GM21825 (cell line): ENCODE measurements at regions not wholly inside any gene's neighbourhood (a gene's known extent, or its start where the extent isn't known, plus 50 kb on each side); places are given as distances from the start of the nearest gene placed in this dataset.

Source experiments
- ATAC-seq: cut with Tn5 transposase; IDR thresholded peaks from one replicate; pipeline ENCODE4 v1.9.1; 2021; ENCODE audit warnings: mild to moderate bottlenecking, moderate library complexity; ENCODE audit not compliant: unreplicated experiment

DNA sequence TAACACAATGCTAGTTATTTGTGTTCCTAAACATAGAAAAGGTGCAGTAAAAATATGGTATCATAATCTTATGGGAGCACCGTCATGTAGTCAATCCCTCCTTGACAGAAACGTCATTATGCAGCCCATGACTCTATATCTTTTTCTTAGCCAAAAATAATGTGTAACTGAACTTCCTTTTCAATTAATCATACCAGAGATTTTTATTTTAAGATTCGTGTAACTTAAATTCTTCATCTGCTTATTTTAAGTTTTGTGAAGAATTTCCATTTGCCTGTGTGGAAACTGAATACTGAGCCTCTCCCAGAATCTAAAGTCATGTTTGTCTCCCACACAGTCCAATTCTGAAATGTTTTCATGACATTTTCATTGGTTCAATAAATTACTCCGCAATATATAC, 699.1 kb downstream of the KCNA4 start:
- ATAC-seq = no peak

DNA sequence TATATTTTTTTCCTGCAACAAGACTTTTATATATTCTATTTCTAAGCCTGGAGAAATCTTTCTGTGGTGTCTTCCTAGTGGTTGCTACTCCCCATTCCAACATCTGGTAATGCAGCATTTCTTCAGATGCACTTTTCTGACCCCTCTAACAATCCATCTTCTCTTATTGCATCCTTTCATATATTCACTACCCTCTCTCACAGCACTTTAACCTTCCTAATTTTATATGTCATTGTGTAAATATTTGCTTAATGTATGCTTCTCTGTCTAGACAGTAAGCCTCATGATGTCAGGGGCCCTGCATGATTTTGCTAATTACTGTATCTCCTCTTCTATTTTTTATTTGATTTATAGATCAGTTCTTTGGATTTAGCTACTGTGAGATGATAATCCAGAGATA, 701.6 kb downstream of the KCNA4 start:
- no peak for ATAC-seq

DNA sequence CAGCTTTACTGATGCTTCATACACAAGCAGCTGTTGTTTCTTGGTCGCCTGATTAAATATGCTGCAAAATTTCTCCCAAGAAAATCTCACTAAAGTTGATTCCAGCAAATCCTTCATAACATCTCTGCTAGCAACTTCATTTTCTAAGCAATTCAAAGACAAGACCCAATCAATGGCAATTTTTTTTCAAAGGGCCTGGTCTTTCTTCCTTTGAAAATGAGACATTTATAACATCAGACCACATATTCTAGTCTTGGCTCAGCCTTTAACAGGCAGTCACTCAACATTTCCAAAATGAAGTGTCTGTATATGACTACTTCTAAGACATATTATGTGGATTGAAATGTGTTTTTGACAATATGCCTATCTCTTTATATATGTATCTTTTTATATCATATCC, 702.6 kb downstream of the KCNA4 start:
- ATAC-seq = no peak

DNA sequence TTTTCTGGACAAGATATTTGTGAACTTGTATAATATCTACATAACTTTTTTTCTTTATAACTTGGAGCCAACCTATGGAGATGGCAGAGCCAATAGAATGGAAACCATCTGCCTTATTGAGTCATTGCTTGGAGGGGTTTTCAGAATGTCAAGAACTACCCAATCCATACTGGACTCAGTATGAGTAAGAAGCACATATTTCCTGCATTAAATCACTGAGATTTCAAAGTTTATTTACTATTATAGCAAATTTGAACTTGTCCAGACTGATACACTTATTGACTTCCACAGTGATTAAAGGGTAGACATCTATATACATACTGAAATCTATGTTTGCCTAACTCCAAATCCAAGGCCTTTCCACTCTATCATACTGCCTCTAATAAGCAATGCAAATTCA, 704.0 kb downstream of the KCNA4 start:
- no peak for ATAC-seq

DNA sequence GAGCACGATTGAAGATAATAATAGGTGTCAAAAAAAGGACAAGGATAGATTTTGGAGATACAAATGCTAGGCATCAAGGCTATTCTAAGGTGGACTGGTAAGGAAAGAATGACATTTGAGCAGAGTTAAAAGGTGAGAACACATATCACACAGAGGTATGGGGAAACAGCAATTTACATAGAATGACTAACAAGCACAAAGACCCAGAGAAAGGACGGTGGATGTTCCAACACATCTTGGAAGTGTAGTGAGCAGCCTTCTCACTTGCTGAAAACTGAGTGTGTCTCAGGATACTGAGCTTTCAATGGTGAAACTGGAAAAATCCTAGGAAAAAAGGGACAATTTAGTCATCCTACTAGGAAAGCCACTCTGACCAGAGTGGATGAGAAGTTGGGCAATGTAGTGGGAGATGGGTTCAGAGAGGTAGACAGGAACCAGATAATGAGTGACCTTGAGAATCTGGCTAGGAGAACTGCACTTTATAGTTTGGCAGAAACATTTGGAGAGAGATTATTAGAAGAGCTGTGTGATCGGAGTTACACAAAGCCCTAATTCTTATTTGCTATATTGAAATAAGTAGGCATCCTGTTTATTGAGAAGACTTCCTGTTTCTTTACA, 706.0 kb downstream of the KCNA4 start:
- no peak for ATAC-seq

DNA sequence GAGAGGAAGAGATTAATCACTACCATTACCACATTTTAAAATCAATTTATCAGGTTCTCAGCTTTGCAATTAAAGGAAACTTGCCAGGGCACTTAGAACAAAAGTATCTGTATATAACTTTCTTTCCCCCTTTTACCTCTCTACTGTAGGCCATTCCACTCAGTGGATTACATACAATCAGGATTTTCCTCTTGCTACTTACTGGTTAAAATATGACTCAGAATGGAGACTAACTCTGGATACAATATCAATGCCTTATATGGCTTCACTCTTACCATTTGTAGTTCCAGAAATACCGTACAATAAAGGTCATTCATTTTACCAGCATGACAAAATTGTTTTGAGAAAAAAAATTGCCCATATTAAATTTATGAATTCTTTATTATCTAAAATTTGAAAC, 706.8 kb downstream of the KCNA4 start:
- no peak for ATAC-seq

DNA sequence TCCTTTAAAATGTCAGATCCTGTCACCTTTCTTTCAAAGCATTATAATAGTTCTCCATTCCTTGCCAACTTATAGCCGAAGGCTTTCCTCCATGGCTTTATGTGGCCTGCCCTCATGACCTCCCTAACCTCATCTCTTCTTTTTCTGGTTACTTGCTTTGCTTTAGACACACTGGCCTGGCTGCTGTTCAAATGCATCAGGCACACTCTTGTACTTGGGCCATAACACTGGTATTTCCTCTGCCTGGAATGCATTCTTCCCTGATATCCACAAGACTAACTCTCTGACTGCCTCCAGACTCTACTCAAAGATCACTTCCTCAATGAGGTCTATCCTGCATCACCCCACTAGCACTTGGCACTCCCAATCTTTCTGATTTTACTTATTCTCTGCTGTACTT, 710.3 kb downstream of the KCNA4 start:
- ATAC-seq = no peak

DNA sequence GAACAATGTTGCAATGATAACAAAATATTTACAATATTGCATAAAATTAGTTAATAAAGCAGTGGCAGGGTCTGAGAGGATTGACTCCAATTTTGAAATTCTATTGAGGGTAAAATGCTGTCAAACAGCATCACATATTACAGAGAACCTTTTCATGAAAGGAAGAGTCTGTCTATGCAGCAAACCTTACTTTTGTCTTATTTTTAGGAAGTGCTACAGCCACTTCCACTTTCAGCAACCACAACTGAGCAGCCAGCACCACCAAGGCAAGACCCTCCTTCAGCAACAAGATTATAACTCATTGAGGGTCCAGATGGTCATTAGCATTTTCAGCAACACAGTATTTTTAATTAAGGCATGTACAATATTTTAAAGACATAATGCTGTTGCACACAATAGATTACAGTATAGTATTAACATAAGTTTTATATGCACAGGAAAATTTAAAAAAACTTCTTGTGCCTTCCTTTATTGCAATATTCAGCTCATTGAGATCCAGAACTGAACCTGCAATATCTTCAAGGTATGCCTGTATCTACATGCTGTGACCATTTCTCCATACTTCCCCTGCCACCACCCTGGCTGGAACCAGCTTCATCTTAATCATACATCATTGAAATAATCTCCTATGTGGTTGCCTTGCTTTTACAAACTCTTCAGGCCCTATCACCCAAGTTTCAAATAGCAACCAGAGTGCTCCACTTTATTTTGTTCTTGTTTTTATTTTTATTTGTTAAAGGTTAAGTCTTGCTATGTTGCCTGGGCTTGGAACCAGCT, 711.2 kb downstream of the KCNA4 start:
- ATAC-seq = no peak

DNA sequence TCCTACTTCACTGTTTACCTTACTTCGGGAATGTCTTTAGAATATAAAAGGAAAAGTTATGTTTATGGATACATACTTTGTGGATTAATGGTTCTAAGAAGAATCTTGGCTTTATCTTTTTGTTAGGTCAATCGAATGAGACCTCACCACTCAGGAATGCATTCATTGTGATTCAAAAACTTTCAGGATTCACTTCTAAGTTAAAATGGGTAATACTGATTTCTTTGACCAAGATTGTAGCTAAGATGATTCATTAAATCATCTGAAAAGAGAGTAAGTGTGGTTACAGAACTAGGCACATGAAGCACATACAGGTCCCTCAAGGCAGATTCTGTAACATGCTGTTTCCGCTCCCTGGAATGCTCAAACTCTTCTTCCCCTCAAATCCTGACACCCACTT, 716.4 kb downstream of the KCNA4 start:
- ATAC-seq = no peak

DNA sequence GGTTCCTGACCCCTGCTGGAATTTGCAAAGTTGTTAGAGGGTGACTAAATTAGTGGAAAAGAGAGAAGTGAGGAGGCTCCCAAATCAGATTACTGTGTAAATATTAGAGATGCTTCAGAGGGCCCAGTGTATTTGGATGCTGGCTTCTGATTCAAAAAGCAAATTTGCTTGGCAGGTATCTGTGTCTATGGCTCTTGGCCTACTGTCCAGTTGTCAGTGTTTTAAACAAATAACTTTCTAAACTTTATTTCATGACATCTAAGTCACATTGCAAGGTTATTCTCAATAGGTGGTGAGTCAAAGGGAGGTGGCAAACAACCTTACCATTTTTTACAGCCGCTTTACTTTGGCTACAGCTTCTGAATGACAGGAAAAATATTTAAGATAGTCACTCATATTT, 720.1 kb downstream of the KCNA4 start:
- ATAC-seq = no peak

DNA sequence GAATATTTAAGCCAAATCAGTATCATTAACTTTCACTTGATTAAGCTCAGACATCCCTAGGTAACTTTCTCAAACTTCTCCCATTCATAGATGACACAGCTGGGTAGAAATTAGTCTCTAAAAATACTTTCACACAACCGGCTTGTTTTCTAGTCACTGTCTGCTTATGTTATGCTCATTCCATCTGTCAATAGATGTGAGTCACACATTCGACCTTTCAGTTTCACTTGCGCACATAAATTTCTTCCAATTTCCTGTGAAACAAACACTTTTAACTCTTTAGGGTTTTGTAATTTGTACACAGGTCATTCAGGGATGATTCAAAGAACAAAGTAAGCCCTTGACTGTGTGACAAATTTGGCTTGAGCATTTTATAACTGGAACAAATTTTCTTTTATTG, 723.0 kb downstream of the KCNA4 start:
- ATAC-seq = peak; percentile 84

DNA sequence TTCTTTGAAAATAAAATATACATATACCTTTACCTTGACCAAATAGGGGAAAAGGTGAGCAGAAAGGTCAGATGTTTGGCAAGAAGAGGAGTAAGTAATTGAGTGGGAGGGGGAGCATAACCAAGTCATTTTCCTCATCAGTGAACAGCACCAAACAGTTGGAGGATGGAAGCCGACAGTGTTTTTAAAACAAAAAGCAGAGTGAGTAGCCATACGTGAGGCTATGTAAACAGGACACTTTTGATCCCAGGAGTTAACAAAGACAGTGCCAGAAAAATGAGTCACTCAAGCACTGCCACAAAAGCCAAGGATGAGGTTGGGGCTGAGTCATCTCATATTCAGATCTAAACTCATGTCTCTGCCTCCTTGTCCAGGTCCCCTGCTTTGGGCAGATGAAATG, 734.7 kb downstream of the KCNA4 start:
- ATAC-seq = no peak

DNA sequence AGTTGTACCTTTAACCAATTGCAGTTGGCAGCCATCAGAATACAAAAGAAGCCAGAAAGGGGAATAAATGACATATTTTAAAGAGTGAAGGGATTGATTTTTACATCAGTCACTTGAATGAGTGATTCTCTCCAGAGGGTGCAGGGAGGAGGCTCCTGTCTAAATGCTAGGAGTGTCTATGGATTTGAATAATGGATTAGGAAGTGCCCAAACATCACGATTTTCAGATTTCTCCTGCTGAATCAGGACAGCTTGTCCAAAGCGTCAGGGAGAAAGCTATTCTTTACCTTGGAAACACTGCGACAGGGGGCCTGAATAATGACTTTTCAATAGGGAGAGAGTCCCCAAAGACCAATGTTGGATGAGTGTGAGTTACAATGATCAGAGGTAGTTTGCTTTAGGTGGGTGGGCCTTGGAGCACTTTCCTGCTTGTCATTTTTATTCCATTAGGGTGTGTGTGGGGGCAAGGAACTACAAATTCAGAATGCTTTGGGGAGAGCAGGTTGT, 735.5 kb downstream of the KCNA4 start:
- ATAC-seq = no peak

DNA sequence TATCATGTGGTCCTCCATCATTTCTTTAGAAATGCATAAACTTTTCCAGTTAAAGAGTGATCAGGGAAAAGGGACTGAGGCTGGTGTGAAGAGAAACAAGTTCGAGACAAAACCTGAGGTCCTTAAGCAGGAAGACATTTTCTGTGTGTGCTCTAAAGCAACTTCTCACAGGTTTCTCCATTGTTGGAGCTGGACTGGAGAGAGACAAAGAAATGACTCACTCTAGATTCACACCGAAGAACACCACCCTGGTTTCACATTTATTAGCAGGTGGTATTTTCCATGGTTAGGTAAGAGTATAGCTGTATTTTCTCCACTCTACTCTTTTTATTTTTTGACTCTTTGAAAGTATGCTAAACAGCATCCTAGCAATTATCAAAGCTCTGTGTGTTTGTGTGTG, 736.4 kb downstream of the KCNA4 start:
- ATAC-seq = no peak

DNA sequence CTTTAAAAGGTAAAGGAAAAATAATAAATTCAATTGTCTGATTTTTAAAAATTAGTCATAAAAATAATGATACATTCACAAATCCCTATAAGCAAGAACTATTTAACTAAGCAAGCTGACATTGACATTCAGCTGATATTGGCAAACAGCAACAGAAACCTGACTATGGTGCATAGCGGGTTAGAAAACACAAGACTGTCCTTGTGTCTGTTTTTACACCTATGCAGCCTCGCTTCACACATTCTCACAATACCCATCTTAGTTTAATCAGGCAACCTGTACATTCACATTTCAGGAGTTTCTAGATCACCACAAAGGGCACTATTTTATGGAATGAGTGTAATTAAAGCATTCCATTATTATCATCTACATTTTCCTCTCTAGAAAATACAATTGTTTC, 737.1 kb downstream of the KCNA4 start:
- ATAC-seq = no peak

DNA sequence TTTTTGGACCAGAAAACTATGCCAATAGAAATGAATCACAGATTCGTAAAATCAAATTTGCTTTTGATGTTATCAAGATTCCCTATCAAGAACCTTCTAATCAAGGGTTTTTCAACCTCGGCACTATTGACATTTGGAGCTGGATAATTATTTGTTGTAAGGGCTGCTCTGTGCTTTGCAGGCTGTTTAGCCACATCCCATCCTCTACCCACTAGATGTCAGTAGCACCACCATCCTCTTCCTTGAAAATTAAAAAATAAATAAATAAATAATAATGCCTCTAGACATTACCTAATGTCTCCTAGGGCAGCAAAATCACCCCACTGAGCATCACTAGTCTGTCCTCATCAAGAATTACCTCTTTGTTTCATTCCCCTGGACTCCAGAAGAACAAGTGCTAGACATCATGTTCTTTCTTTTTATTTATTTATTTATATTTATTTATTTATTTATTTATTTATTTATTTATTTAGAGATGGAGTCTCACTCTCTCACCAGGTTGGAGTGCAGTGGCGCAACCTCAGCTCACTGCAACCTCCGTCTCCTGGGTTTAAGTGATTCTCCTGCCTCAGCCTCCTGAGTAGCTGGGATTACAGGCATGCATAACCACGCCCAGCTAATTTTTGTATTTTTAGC, 744.7 kb downstream of the KCNA4 start:
- no peak for ATAC-seq

DNA sequence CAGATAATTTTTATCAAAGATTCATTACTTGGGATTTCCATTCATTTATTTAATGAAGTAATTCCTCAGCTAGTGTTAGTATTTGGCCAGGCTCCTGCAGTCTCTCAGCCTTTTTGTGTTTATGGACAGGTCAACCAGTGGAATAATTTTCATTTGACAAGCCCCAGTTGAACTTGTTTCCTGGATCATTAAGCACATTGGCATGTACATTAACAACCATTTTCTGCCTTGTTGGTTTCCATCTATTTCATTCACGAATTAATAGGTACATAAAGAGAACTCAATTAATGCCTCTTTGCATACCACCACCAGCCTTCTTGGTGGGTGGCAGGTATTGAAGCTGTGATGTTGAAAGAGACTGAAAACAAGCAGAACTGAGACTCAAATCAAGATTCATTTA, 745.2 kb downstream of the KCNA4 start:
- ATAC-seq = no peak

DNA sequence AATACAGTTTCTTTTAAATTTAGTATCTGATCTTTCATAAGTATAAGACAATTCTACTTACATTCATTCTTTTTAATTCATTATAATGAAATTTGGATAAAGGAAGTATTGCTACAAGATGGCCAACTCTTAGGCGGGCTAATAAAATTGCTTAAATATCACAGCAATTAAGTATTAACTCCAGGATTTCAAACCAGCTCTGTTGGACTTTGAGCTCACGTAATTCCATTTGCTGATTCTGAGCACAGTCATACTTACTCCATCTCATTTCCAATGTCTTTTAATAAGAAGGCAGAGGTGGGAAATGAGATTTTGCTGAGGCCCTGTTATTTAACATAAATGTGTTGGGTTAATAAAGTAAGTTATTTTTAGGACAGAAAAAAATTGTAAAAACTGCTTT, 748.1 kb downstream of the KCNA4 start:
- ATAC-seq = no peak

DNA sequence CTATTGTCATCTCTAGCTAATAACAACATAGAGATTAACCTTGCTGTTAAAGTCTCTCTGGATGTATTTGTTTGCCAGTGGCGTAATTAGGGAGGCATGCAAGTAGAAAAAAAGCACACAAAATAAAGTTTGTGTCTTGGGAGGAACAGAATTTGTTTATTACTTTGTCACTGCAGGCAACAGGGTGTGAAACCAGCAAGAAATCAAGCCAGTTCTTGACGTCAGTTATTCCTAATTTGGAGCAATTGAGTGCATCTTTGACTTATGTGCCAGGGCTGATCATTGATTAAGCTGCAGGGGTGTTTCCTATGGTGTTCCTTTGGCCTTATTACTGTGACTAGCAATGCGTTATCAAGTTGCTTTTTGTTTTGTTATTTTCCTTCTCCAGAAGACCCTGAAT, 751.0 kb downstream of the KCNA4 start:
- no peak for ATAC-seq

DNA sequence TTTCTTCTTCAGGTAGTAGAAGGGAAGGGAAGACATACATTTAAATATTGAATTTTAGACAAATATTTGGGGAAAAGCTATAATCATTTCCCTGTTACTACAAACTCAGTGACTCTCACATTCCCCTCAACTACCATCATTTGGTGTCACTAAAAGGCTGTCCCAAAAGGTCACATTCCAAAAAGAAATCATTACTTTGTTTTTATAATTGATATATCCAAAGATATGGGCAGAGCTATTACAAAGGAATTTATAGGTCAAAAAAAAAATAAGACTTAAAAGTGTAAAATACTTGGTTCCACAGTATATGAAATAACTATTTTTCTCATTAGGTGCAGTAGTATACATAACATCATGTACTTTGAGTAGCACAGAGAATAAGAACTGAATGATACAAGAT, 751.4 kb downstream of the KCNA4 start:
- ATAC-seq = no peak

DNA sequence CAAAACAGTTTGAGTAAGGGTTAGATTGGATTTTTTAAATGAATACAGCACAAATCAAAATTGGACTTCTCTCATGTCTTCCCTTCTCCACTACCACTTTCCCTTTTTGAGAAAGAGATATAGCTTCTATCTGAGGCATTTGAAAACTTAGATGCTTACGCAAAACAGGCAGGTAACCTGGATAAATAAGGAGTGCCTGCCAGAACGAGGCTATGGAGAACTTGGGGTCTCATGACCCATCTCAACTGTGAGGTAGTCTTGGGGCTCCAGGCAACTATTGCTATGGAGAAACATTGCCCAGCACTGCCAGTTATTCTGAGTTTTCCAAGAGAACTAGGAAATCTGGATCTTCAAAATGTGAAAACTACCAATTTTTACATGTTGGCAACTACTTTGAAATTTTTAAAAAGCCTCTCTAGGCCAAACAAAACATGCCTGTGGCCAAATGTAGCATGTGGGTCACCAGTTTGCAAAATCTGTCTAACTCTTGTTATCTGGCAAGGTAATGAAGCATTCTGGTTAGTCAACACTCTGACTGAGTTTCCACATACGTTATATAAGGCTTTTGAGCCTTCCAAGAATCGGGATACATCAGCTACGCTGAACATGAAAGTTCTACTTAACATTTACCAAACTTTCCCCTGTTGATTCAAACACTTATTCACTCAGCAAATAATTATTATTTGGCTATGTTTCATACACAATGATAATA, 752.7 kb downstream of the KCNA4 start:
- ATAC-seq = no peak

DNA sequence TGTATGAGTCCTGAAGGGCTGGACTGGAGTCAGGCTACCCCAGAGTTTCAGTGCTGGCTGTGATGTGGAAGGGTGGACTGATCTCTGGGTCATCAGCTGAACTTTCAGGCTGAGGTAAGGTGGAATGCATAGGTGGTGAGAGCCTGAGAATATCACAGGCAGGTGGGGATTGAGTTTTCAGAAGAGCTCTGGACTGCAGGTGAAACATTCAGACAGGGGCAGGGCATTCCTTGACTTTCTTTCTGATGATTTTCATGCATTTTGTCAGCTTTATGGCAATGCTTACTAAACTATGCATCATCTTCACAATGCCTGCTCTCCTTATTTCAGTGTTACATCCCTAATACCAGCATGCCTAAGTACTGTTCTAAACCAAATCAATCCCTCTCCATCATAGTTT, 755.0 kb downstream of the KCNA4 start:
- ATAC-seq = no peak
